GM12892 (cell line): ENCODE measurements at regions not wholly inside any gene's neighbourhood (a gene's known extent, or its start where the extent isn't known, plus 50 kb on each side); places are given as distances from the start of the nearest gene placed in this dataset.

Experiments
- POLR2A ChIP-seq: IDR thresholded peaks from 2 replicates; pipeline ENCODE4 v1.6.1; 2011; ENCODE audit warnings: low read depth, low read length, control low read depth
- POLR2AphosphoS5 ChIP-seq: IDR thresholded peaks from 2 replicates; pipeline ENCODE4 v1.6.1; 2011; ENCODE audit warnings: low read depth, low read length, control low read depth

- TF ChIP-seq POLR2AphosphoS5 = no peak
- no peak for TF ChIP-seq POLR2A
Observed at GRCh38 chr1:218495931-218496330, 150.8 kb downstream of the TGFB2 start.
